ENCODE measurements at regions not wholly inside any gene's neighbourhood (a gene's known extent, or its start where the extent isn't known, plus 50 kb on each side); places are given as distances from the start of the nearest gene placed in this dataset.

GRCh38 chr15:77557564-77557963, 75.1 kb downstream of the LINGO1 start:
- Mint-ChIP-seq H3K4me3 (no peak overlapping the region), H3K27ac (no peak overlapping the region), H3K36me3 (no peaks in the 10 kb centered on the region), H3K9me3 (no peaks in the 10 kb centered on the region), H3K27me3 (ENCODE audit: low read depth in 3 of 3) (peaks cover 0 to 4% (median 2%) of the 10 kb centered on the region in 3 donors), H3K4me1 (no peaks in the 10 kb centered on the region)
- DNase-seq = no peak

GRCh38 chr15:77557144-77557543, 75.6 kb downstream of the LINGO1 start:
- no peaks in the 10 kb centered on the region for H3K9me3 Mint-ChIP-seq
- H3K27ac Mint-ChIP-seq = no peak overlapping the region
- DNase-seq = no peak
- H3K4me1 Mint-ChIP-seq = no peaks in the 10 kb centered on the region
- H3K36me3 Mint-ChIP-seq = no peaks in the 10 kb centered on the region
- peaks cover 0 to 5% (median 2%) of the 10 kb centered on the region in 3 donors for H3K27me3 Mint-ChIP-seq (ENCODE audit: low read depth in 3 of 3)
- H3K4me3 Mint-ChIP-seq = no peak overlapping the region

GRCh38 chr15:77556622-77557021, 76.1 kb downstream of the LINGO1 start:
- no peak for DNase-seq
- H3K4me1 Mint-ChIP-seq = no peaks in the 10 kb centered on the region
- no peaks in the 10 kb centered on the region for H3K9me3 Mint-ChIP-seq
- H3K27ac Mint-ChIP-seq = no peak overlapping the region
- no peaks in the 10 kb centered on the region for H3K36me3 Mint-ChIP-seq
- no peak overlapping the region for H3K4me3 Mint-ChIP-seq
- peaks cover 0 to 5% (median 2%) of the 10 kb centered on the region in 3 donors for H3K27me3 Mint-ChIP-seq (ENCODE audit: low read depth in 3 of 3)

- Mint-ChIP-seq H3K27me3 (ENCODE audit: low read depth in 3 of 3) (peaks cover 0 to 2% (median 2%) of the 10 kb centered on the region in 3 donors), H3K27ac (no peak overlapping the region), H3K4me1 (no peaks in the 10 kb centered on the region), H3K36me3 (no peaks in the 10 kb centered on the region), H3K4me3 (no peak overlapping the region), H3K9me3 (no peaks in the 10 kb centered on the region)
- DNase-seq = no peak
Observed at GRCh38 chr15:77555232-77555631, 77.5 kb downstream of the LINGO1 start.

GRCh38 chr15:77554306-77555080, 78.2 kb downstream of the LINGO1 start:
- Mint-ChIP-seq H3K4me3 (no peak overlapping the region), H3K27ac (peak overlapping the region in 1 of 6 donors; percentile 22), H3K27me3 (ENCODE audit: low read depth in 3 of 3) (peaks cover 0 to 2% (median 2%) of the 10 kb centered on the region in 3 donors), H3K4me1 (no peaks in the 10 kb centered on the region), H3K36me3 (no peaks in the 10 kb centered on the region), H3K9me3 (no peaks in the 10 kb centered on the region)
- DNase-seq = no peak

- Mint-ChIP-seq H3K27ac (no peak overlapping the region), H3K4me3 (no peak overlapping the region), H3K36me3 (no peaks in the 10 kb centered on the region), H3K27me3 (ENCODE audit: low read depth in 3 of 3) (peaks cover 0 to 2% (median 2%) of the 10 kb centered on the region in 3 donors), H3K9me3 (no peaks in the 10 kb centered on the region), H3K4me1 (no peaks in the 10 kb centered on the region)
- DNase-seq = no peak
Observed at GRCh38 chr15:77553695-77554094, 79.0 kb downstream of the LINGO1 start.

- Mint-ChIP-seq H3K9me3 (no peaks in the 10 kb centered on the region), H3K4me3 (no peak overlapping the region), H3K27ac (no peak overlapping the region), H3K36me3 (no peaks in the 10 kb centered on the region), H3K27me3 (ENCODE audit: low read depth in 3 of 3) (peaks cover 0 to 2% (median 2%) of the 10 kb centered on the region in 3 donors), H3K4me1 (no peaks in the 10 kb centered on the region)
- no peak for DNase-seq
Observed at GRCh38 chr15:77553257-77553656, 79.5 kb downstream of the LINGO1 start.

- H3K36me3 Mint-ChIP-seq = no peaks in the 10 kb centered on the region
- no peaks in the 10 kb centered on the region for H3K9me3 Mint-ChIP-seq
- no peak for DNase-seq
- H3K4me1 Mint-ChIP-seq = no peaks in the 10 kb centered on the region
- peaks cover 0 to 2% (median under 1%) of the 10 kb centered on the region in 3 donors for H3K27me3 Mint-ChIP-seq (ENCODE audit: low read depth in 3 of 3)
- H3K27ac Mint-ChIP-seq = no peak overlapping the region
- H3K4me3 Mint-ChIP-seq = no peak overlapping the region
Observed at GRCh38 chr15:77552066-77552465, 80.6 kb downstream of the LINGO1 start.

- H3K9me3 Mint-ChIP-seq = no peaks in the 10 kb centered on the region
- peaks cover 0 to 2% (median 0%) of the 10 kb centered on the region in 3 donors for H3K27me3 Mint-ChIP-seq (ENCODE audit: low read depth in 3 of 3)
- no peak for DNase-seq
- no peaks in the 10 kb centered on the region for H3K4me1 Mint-ChIP-seq
- no peak overlapping the region for H3K27ac Mint-ChIP-seq
- no peak overlapping the region for H3K4me3 Mint-ChIP-seq
- no peaks in the 10 kb centered on the region for H3K36me3 Mint-ChIP-seq
Observed at GRCh38 chr15:77550301-77551251, 82.1 kb downstream of the LINGO1 start.

GRCh38 chr15:77549576-77550288, 83.0 kb downstream of the LINGO1 start:
- Mint-ChIP-seq H3K4me3 (no peak overlapping the region), H3K9me3 (no peaks in the 10 kb centered on the region), H3K4me1 (no peaks in the 10 kb centered on the region), H3K27me3 (ENCODE audit: low read depth in 3 of 3) (peaks cover 0 to 4% (median 2%) of the 10 kb centered on the region in 3 donors), H3K36me3 (no peaks in the 10 kb centered on the region), H3K27ac (no peak overlapping the region)
- DNase-seq = no peak

- Mint-ChIP-seq H3K9me3 (no peaks in the 10 kb centered on the region), H3K27me3 (ENCODE audit: low read depth in 3 of 3) (peaks cover 2 to 5% (median 3%) of the 10 kb centered on the region in 3 donors), H3K36me3 (no peaks in the 10 kb centered on the region), H3K27ac (peak overlapping the region in 1 of 6 donors; percentile 48), H3K4me1 (peaks cover under 1 to 2% of the 10 kb centered on the region in 2 donors), H3K4me3 (peak overlapping the region in 1 of 5 donors; percentile 44)
- DNase-seq = no peak
Observed at GRCh38 chr15:77548589-77549557, 83.8 kb downstream of the LINGO1 start.

GRCh38 chr15:77547801-77548588, 84.7 kb downstream of the LINGO1 start:
- no peak for DNase-seq
- peaks cover 2 to 5% (median 3%) of the 10 kb centered on the region in 3 donors for H3K27me3 Mint-ChIP-seq (ENCODE audit: low read depth in 3 of 3)
- no peak overlapping the region for H3K27ac Mint-ChIP-seq
- no peaks in the 10 kb centered on the region for H3K9me3 Mint-ChIP-seq
- peaks cover 6% of the 10 kb centered on the region in 2 donors for H3K4me1 Mint-ChIP-seq
- H3K4me3 Mint-ChIP-seq = no peak overlapping the region
- H3K36me3 Mint-ChIP-seq = no peaks in the 10 kb centered on the region

Data from immature natural killer cell (primary cell).